GOT3 (cell line): ENCODE measurements at regions not wholly inside any gene's neighbourhood (a gene's known extent, or its start where the extent isn't known, plus 50 kb on each side); places are given as distances from the start of the nearest gene placed in this dataset.

Experiments used
- DNase-seq: peaks from one replicate; lab custom pipeline; 2025; ENCODE audit warnings: mixed read lengths; lab: John Stamatoyannopoulos, UW

DNA sequence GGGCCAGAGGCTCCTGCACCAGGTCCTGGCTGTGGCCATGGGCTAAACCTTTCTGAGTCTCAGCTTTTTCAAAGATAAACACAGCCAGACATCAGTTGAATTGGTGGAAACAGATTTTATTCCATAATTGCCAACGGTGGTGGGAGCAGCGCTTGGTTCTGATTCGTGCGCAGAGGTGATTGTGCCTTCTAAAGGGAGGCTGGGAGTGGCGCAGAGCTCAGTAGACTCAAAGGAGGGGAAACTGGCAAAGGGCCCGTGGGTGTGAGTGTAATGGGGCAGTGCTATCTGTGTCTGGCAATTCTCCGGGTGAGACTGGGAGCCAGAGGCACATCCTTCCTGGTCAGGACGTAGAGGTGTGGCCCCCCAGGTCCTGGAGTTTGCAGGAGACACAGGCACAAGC lies 169.4 kb upstream of the PPP1R26 start:
- no peak for DNase-seq

DNA sequence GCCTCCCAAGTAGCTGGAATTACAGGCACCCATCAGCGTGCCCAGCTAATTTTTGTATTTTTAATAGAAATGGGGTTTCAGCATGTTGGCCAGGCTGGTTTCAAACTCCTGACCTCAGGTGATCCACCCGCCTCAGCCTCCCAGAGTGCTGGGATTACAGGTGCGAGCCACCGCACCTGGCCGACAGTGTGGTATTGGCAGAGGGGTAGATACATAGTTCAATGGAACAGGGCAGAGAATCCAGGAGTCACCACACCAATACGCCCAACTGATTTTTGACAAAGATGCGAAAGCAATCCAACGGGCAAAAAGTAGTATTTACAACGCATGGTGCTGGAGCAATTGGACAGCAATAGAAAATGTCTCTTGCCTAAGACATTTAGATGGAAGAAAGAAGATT lies 164.0 kb upstream of the PPP1R26 start:
- DNase-seq: no peak

DNA sequence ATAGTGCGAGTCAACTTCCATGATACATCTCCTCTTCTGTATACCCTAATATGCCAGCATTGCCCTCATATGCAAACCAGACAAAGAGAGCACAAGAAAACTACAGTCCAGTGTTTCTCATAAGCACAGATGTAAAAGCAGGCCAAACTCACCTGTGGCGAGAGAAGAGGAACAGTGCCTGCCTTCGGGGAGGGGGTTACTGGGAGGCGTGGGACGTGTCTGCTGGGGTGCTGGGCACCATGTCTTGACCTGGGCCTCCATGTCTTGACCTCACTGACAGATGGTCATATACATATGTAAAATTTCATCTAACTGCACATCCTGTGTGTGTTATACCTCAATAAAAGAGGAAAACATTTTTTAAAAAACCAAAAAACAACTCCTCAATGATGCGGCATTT lies 159.3 kb upstream of the PPP1R26 start:
- DNase-seq: no peak

DNA sequence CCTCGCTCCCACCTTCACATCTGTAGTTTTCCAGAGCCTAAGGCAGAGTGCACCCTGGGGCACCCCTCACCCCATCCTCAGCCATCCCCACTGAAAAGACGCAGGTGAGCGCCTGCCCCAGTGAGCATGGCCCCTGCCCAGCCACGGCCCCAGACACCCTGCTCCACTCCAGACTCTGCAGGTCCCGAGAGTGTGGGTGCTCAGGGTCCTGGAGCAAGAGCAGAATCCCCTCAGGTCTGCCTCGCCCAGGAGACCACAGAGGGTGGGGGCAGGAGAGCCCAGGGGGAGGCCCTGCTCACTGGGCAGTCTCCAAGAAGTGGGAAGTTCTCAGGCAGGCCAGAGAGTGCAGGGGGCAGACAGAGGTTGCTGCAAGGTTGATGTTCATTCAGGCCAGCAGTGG lies 158.6 kb upstream of the PPP1R26 start:
- DNase-seq: no peak

DNA sequence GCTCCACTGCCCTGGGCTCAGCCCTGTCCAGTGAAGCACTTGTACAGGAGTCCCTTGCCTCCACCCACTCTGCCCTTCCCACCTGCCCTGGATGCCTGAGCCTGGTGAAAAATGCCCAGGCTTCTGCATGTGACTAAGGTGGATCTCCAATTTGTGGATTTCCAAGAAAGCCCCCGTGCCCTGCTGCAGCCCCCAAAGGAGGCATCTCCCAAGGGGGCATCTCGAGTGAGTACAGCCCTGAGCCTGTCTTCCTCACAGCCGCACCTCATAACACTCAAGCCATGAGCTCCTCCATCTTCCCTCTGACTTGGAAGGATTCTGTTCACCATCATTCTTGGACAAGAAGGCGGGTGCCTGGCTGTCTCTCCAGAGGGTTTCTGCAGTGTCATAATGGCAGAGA lies 158.0 kb upstream of the PPP1R26 start:
- no peak for DNase-seq

DNA sequence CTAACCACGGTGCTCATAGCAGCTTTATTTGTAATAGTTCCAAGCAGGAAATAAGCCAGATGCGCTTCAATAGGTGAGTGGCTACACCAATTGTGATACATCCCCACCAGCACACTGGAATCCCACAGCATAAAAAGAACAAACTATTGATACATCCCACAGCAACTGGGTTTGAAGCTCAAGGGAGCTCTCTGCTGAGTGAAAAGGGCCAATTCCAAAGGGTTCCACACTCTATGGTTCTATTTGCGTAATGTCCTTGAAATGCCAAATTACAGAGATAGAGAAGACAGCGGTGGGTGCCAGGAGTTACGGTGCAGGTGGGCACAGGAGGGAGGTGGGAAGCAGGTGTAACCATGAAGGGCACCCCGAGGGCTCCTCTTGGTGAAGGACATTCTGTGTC lies 155.3 kb upstream of the PPP1R26 start:
- DNase-seq: no peak

DNA sequence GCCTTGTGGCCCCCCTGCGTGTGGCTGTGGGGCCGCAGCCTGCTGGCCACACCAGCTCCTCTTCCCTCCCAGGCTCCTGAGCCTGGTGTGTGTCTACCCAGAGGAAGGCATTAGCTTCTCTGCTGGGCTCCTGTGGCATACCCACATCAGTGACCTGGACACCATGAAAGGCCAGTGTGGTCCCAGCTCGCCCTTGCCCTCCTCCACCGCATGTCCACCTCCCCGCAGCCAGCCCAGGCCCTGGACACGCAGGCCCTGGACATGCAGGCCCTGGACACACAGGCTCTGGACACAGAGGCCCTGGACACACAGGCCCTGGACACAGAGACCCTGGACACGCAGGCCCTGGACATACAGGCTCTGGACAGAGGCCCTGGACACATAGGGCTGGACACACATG lies 153.4 kb upstream of the PPP1R26 start:
- no peak for DNase-seq

DNA sequence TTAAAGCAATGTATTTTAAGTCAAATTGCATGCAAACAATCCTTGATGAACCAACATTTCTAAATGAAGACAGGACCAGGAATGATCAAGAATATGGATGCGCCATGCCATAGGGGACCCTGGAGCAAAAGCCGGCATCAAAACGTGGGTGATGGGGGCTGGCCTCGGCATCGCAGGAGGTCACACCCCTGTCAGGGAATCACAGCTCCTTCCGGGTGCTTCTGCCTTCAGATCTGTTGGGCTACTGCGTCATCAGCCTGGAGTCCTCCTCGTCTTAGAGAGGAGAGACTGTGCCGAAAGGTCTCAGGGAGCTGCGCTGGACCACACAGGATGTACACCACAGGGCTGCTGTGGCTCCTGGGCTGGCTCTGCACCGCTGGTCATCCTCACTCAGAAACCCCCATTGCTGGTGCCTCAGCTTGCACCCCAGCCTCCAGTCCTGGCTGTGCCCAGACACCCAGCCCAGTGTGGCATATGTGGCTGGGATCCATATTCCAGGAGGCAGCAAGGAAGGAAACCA lies 152.9 kb upstream of the PPP1R26 start:
- no peak for DNase-seq

DNA sequence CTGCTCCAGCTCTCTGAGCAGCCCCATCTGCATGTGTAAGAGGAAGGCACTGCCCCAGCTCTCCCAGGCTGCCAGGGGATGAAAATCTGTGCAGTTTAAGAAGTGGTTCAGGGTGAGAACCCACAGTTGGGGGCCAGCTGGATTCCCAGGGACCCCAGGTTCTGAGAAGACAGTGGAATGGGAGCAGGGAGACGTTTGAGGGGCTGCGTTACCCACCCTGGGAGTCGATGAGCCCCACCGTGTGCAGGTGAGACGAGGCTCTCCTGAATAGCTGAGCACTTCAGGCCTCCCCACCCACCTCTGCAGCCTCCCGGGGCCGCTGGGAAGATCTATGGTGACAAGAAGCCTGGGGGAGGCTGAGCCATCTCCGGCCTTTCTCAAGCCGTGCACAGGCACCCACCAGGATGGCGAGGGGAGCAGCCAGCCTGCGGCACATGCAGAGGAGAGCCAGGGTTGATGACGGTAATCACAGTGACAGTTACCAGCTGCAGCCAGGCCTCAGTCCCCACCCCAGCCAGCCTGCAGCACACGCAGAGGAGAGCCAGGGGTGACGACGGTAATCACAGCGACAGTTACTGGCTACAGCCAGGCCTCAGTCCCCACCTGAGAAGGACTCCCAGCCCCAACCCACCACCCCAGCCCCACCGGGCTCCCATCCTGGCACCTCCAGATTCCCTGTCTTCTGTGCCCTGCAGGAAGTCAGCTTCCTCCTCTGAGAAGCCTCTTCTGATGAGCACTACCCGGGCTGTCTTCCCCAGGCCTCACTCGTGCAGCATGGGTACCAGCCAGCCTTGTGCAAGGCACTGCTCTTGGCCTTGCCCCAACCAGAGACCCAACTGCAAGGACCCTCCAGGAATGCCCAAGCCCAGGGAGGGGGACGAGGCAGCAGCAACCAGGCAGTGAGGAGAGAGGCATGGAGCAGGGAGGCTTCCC lies 150.8 kb upstream of the PPP1R26 start:
- no peak for DNase-seq

DNA sequence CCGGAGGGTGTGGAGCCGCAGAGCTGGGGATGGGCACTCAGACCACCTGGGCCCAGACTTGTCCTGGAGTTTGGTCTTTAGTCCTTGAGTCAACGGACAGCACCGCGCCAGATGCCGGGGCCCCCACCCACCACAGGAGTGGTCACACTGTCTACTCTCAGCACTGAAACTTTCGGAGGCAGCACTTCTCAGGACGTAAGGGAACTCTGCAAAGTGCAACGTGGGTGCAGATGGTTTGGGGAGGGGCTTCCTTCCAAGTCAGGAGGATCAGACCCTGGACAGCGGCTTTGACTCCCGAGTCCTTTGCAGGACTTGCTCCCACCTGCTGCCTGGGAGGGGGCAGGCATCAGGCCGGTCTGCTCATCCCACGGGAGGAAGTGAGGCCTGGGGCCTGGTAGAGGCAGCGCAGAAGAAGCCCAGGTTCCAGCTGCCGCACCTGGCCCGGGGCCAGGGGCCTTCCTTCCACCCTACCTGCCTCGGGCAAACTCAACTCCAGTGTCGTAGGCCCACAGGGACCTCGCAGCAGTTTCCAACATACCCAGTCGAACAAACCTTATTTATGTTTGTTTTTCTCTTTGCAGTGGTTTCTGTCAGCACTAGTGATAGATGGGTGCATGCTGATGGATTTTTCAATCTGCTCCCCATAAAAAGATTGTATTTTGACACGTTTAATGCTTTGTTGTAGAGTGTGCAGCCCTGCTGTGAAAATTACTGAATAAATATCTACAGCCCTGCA lies 149.8 kb upstream of the PPP1R26 start:
- no peak for DNase-seq

DNA sequence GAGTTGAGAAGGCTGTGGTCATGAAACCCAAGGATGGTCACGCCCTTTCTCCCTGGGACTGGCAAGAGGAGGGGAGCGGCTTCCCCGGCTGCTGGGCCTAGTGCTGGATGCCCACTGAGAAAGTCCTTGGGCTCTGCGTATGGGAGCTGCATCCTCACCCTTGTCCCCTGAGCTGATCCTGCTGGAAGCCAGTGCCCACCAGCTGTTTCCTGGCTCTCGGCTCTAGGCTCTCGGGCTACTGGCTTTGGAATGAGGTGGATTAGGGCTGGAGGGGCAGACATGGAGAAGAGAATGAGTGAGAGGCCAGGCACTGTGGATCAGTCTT lies 149.3 kb upstream of the PPP1R26 start:
- no peak for DNase-seq

DNA sequence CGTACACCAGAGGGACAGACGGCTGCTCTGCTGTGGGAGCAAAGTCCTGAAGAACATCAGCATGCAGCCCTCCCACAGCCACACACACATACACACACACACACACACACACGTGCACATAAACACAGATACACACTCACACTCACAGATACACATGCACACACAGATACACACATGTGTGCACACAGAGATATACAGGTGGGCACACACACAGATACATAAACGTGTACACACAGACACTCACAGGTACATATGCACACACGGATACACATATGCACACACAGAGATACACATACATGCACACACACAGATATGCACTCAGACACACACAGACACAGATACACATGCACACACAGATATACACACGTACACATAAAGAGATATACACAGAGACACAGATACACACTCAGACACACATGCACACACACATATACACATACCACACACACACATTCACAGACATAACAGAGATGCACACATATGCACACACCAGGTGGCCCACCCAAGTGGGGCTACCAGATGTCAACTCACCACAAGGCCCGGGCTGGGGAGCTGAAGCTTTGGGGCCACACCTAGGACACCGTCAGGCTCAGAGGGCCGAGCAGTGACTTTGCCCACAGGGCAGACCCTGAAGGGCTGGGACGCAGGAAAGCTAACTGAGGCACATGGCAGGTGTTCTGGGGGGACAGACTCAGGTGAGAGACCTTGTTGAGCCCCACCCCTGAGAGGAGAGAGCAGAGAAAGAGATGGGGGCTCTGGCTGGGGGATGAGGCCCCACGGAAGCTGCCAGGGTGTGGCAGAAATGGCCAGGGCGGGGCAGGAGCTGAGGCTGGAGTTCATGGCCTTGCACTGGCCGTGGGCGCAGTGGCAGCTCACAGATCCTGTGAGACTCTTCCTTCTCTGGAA lies 148.6 kb upstream of the PPP1R26 start:
- no peak for DNase-seq

DNA sequence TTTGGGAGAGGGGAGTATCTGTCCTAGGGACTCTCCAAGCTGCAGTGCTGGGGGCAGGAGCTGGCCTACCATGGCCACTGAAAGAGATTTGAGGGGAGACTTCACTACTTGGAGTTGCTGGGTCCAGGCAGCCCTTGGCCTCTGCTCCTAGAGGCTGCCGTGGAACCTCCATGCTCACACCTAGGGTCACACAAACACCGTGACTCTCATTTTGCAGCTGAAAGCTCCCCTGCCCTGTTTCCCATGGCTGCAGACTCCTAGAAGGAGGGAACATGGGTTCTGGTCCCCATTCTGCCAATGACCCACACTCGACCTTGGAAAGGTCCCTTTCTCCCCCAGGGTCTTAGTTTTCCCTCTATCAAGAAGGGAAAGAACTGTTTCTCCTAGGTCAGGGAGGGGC lies 147.1 kb upstream of the PPP1R26 start:
- DNase-seq: no peak

DNA sequence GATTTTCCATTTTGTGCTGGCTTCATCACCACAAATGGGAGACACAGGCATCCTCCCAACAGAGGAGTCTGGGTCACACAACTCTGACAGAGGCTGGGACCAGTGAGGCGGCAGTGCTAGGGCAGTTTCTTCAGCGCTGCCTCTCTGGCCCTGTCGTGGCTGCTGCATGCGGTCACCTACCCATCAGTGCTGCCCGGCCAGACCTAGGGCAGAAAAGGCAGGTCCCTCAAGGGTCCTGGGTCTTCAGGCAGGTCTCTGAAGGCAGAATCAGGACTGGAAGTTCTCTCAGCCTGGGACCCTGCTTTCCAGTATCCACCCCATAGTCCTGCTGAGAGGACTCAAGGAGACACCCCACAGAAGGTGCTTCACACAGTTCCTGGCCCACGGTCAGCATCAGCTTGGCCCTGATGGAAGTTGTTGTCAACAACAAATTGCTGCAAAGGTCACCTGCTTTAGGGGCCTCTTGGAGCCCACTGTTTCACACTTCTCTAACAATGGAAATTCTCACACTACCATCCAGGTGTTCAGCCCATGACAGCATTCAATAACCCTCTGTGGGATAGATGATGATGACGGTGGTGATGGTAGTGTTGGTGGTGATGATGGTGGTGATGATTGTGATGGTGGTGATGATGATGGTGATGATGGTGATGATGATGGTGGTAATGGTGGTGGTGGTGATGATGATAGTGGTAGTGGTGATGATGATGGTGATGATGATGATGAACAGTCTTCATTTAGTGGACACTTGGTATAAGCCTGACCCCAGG lies 146.4 kb upstream of the PPP1R26 start:
- DNase-seq: no peak

DNA sequence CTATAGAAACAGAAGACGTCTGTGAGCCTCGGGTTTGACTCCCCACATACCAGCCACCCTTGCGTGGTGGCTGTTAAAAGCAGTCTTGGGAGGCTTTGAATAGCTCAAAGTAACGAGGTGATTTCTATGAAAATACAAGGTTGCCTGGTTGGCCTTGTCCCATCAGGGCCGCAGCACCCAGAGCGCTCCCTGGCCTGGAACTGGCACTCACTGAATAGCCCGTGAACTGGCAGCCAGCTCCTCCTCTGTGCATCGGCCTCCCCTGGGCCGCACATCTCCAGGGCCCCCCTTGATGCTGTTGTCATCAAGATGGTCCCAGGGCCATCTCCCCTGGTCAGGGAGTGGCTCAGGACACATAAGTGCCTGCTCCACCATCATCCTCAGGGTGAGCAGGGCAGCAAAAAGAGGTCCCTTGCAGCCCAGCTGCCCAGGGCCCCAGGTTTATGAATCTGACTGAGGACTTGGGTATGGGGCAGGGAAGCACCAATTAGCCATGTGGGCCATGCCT lies 144.6 kb upstream of the PPP1R26 start:
- no peak for DNase-seq

DNA sequence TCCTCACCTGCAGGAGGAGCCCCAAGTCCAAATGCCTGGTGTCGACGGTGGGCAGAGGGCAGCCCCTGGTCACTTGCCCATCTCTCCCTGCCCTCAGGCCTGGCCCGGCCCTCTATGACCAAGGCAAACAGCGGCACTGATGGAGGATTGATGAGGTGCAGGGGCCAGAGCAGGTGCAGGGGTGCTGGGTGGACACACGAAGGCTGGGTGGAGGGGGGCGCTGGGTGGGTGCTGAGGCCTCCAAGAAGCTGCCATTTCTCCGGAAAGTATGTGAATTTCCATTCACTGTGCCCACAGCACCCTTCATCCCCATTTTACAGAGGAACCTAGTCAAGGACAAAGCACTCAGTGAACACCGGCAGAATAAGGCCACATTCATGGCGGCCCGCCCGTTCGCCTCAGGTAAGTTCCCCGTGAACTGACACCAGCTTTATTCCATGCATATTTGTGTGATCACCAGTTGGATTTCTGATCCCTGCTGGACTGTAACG lies 143.8 kb upstream of the PPP1R26 start:
- DNase-seq: no peak

DNA sequence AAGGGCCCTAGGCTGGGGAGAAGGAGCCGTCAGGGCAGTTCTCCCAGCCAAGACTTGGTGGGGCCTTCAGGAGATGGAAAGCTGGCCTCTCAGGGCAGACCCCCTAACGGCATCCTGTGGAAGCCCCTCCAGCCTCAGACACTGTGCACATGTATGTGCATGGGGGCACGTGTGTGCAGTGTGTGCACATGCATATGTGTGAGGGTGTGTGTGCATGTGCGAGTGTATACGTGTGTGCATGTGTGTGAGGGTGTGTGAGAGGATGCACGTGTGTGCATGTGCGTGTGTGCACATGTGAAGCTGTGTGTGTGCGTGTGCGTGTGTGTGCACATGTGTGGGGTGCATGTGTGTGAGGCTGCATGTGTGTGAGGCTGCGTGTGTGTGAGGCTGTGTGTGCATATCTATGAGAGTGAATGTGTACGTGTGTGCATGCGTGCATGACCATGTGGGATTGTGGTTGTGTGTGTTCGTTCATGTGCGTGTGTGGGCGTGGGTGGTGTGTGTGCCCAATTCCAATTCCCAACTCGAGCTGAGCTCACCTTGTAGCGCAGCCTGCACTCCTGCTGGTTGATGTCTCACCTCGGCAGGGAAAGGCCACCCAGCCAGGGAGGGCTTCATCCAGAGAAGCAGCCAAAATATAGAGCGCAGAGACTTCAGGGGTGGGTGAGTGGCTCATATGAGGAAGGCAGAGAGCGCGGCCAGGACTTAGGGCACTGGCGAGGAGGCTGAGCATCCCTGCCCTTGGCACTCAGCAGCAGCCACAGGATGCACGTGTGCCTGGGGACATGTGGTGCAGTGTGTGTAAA lies 142.7 kb upstream of the PPP1R26 start:
- no peak for DNase-seq

DNA sequence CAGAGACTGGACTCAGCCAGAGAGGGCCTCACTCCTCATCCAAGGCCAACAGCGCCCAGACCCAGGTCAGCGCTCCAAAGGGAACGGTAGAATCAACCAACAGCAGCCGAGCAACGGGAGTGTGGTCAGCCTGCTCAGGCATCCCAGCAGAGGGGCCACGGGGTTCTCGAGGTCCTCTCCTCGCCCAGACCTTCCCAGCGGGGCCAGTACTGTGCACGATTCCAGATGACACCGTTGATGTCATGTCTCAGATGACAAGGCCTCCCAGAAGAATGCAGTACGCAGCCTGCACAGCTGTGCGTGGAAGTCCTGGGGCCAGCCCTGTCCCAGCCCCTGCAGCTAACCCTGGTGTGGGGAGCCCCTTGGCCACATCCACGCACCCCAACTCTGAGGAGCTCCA lies 141.0 kb upstream of the PPP1R26 start:
- no peak for DNase-seq

DNA sequence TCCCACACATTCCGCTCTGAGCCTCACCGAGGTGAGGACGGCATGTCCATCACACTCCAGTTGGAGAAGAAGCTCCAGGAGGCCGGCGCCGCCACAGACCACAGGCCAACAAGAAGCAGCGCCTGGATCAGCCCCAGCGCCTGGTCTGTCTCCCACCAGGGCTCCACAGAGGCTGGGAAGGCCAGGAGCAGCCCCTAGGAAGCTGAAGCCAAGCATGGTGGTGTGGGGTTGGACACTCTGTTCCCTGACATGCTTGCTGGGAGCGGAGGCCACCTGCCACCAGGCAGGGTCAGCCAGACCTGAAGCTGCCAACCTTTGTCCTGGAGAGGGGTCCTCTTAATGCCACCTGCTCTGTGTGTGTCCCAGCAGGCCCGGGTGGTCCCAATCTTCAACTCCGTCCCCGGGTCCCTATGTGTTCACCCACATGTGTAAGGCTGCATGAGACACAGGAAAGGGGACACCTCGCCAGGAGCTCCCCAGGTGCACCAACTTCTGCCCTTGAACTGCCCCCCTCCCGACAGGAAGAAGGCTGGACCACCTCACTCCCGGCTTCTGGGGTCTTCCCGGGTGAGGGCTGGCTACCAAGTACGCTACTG lies 140.1 kb upstream of the PPP1R26 start:
- DNase-seq: no peak

DNA sequence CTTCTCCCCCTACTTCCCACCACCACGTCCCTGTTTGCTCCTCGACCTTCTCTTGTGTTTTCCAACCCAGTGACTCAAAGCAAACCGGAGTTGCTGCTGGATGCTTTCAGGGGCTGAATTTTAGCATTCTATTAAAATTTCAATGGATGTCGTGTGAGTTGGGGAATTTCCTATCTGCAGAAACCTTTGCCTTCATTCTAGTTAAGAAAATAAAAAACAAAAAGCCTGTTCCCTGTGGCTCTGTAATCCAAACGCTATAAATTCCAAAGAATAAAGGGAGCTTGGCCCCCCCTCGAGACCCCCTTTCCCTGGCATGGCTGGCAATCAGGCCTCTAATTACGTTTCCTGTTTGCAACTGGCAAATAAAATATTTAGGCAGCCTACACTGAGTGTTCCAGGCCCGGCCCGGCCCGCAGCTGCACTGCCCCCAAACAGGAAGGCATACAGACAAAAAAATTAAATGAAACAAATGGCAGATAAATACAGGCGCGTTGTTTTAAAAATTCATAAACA lies 139.4 kb upstream of the PPP1R26 start:
- no peak for DNase-seq
